OCI-LY1 (cell line): ENCODE measurements at regions not wholly inside any gene's neighbourhood (a gene's known extent, or its start where the extent isn't known, plus 50 kb on each side); places are given as distances from the start of the nearest gene placed in this dataset.
A peak's percentile ranks its signal among the peaks of the same experiment; 100 is the strongest.

Source experiments
- H2AFZ ChIP-seq: fragments of 200-600 bp; sonication (generic), shearing (Covaris generic); 2 replicates; pipeline ENCODE4 v1.6.0; 2014; ENCODE audit warnings: antibody characterized with exemption, mild to moderate bottlenecking, low read length
- H3F3A ChIP-seq: fragments of 200-600 bp; sonication (generic), shearing (Covaris generic); 2 replicates; pipeline ENCODE4 v1.6.0; 2014; ENCODE audit warnings: mild to moderate bottlenecking, antibody characterized with exemption, low read length, moderate library complexity; ENCODE audit not compliant: insufficient read depth
- H3K27ac ChIP-seq: fragments of 200-600 bp; sonication (generic); 2 replicates; pipeline ENCODE4 v1.5.1; 2014; ENCODE audit warnings: low read length, mixed run types, mild to moderate bottlenecking, low read depth; ENCODE audit not compliant: poor library complexity, severe bottlenecking
- H3K27me3 ChIP-seq: fragments of 200-600 bp; sonication (generic); 2 replicates; pipeline ENCODE4 v1.6.0; 2014; ENCODE audit warnings: antibody characterized with exemption, mild to moderate bottlenecking, low read length, moderate library complexity; ENCODE audit not compliant: insufficient read depth
- H3K36me3 ChIP-seq: fragments of 200-600 bp; sonication (generic); 2 replicates; pipeline ENCODE4 v1.6.1; 2014; ENCODE audit warnings: mild to moderate bottlenecking, antibody characterized with exemption, low read length, moderate library complexity, mixed read lengths; ENCODE audit not compliant: insufficient read depth
- H3K4me1 ChIP-seq: fragments of 200-600 bp; sonication (generic); 2 replicates; pipeline ENCODE4 v1.5.1; 2014; ENCODE audit warnings: mild to moderate bottlenecking, low read length, moderate library complexity; ENCODE audit not compliant: insufficient read depth, severe bottlenecking
- H3K4me2 ChIP-seq: fragments of 200-600 bp; sonication (generic), shearing (Covaris generic); 2 replicates; pipeline ENCODE4 v1.6.1; 2014; ENCODE audit warnings: low read length
- H3K4me3 ChIP-seq: fragments of 200-600 bp; sonication (generic); 2 replicates; pipeline ENCODE4 v1.5.1; 2014; ENCODE audit warnings: low read length, low read depth, mild to moderate bottlenecking, mixed read lengths; ENCODE audit not compliant: poor library complexity, severe bottlenecking
- H3K79me2 ChIP-seq: fragments of 200-600 bp; shearing (Covaris generic); 2 replicates; pipeline ENCODE4 v1.6.1; 2016; ENCODE audit warnings: mixed run types, low read length, mixed read lengths; ENCODE audit not compliant: insufficient read depth
- H3K9ac ChIP-seq: fragments of 200-600 bp; sonication (generic), shearing (Covaris generic); 2 replicates; pipeline ENCODE4 v1.6.1; 2014; ENCODE audit warnings: mild to moderate bottlenecking, low read length, mixed read lengths
- H3K9me2 ChIP-seq: fragments of 200-600 bp; sonication (generic), shearing (Covaris generic); 2 replicates; pipeline ENCODE4 v1.6.1; 2014; ENCODE audit warnings: low read depth, mild to moderate bottlenecking, low read length, mixed read lengths
- H3K9me3 ChIP-seq: fragments of 200-600 bp; shearing (Covaris generic); 2 replicates; pipeline ENCODE4 v1.6.1; 2014; ENCODE audit warnings: low read length, mixed read lengths
- H4K20me1 ChIP-seq: fragments of 200-600 bp; sonication (generic), shearing (Covaris generic); 2 replicates; pipeline ENCODE4 v1.6.0; 2016; ENCODE audit warnings: mild to moderate bottlenecking, low read length; ENCODE audit not compliant: insufficient read depth
- EZH2 ChIP-seq: fragments of 200-600 bp; sonication (generic), shearing (Covaris generic); IDR thresholded peaks from 2 replicates; pipeline ENCODE4 v1.8.0; 2017; ENCODE audit warnings: borderline replicate concordance, mixed run types, mild to moderate bottlenecking, antibody characterized with exemption, low read length, moderate library complexity, mixed read lengths
- TF ChIP-seq, protein P1 (sequence below): fragments of 200-600 bp; sonication (generic), shearing (Covaris generic); IDR thresholded peaks from 2 replicates; pipeline ENCODE4 v1.5.1; 2017; ENCODE audit warnings: mild to moderate bottlenecking, antibody characterized with exemption, low read length, moderate library complexity, mixed read lengths

DNA sequence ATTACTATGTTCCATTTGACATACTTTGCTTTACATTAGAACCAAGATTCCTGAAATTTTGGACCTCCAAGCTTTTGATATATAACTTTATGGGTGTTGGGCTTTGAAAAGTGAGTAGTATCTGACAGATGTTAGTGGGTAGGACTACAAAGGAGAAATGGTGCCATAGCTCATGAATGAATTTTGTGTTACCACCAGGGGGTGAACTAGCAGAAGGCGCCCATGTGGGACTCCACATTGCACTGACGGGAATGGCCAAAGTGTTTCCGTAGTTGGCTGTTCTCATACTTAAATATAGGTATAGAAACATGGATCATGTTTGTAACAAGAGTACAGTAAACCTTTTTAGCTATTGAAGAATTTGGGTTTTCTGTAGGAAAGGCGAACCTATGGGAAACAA, 337.5 kb downstream of the FLRT2 start:
- Histone ChIP-seq H3K36me3 (no peaks in the 10 kb centered on the region), H3K4me3 (no peak overlapping the region)

DNA sequence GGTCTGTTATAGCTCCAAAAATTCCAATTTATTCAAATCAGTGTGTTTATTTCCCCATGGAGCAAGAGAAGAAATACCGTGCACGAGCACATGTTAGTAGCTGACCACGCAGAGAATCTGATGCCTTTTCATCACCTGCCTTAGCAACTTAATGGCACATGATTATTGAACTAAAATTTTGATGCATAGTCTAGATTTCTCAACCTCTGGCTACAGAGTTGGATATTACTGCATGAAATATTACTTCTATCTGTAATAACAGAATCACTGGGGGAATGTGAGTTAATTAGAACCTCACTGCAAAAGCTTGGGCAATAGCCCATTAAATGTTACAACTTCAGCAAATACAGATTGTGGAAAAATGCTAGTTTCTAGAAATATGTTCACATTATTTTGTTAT, 335.8 kb downstream of the FLRT2 start:
- H3K27me3 ChIP-seq = no peaks in the 10 kb centered on the region
- no peaks in the 10 kb centered on the region for H3K9me2 ChIP-seq
- H3K27ac ChIP-seq = no peak overlapping the region
- H3K4me1 ChIP-seq = no peaks in the 10 kb centered on the region
- H3K4me2 ChIP-seq = no peak overlapping the region
- H3K9me3 ChIP-seq = no peaks in the 10 kb centered on the region
- TF ChIP-seq, protein P1, sequence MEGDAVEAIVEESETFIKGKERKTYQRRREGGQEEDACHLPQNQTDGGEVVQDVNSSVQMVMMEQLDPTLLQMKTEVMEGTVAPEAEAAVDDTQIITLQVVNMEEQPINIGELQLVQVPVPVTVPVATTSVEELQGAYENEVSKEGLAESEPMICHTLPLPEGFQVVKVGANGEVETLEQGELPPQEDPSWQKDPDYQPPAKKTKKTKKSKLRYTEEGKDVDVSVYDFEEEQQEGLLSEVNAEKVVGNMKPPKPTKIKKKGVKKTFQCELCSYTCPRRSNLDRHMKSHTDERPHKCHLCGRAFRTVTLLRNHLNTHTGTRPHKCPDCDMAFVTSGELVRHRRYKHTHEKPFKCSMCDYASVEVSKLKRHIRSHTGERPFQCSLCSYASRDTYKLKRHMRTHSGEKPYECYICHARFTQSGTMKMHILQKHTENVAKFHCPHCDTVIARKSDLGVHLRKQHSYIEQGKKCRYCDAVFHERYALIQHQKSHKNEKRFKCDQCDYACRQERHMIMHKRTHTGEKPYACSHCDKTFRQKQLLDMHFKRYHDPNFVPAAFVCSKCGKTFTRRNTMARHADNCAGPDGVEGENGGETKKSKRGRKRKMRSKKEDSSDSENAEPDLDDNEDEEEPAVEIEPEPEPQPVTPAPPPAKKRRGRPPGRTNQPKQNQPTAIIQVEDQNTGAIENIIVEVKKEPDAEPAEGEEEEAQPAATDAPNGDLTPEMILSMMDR = no peak
- no peak for TF ChIP-seq EZH2
- no peaks in the 10 kb centered on the region for H4K20me1 ChIP-seq
- H3F3A ChIP-seq = no peaks in the 10 kb centered on the region
- no peak overlapping the region for H3K4me3 ChIP-seq
- H2AFZ ChIP-seq = no peak overlapping the region
- H3K36me3 ChIP-seq = no peaks in the 10 kb centered on the region
- no peak overlapping the region for H3K9ac ChIP-seq
- H3K79me2 ChIP-seq = no peaks in the 10 kb centered on the region

More for the DNA sequence above, 337.5 kb downstream of the FLRT2 start:
- Histone ChIP-seq H3K27ac (no peak overlapping the region), H3K9ac (no peak overlapping the region), H3K27me3 (no peaks in the 10 kb centered on the region), H3K79me2 (no peaks in the 10 kb centered on the region), H2AFZ (no peak overlapping the region), H4K20me1 (no peaks in the 10 kb centered on the region), H3K9me3 (no peaks in the 10 kb centered on the region), H3K9me2 (no peaks in the 10 kb centered on the region), H3F3A (no peaks in the 10 kb centered on the region), H3K4me1 (no peaks in the 10 kb centered on the region), H3K4me2 (no peak overlapping the region)
- TF ChIP-seq, protein P1 = peak; percentile 40; the same call in 1 of the 2 replicates
- TF ChIP-seq EZH2 = no peak

DNA sequence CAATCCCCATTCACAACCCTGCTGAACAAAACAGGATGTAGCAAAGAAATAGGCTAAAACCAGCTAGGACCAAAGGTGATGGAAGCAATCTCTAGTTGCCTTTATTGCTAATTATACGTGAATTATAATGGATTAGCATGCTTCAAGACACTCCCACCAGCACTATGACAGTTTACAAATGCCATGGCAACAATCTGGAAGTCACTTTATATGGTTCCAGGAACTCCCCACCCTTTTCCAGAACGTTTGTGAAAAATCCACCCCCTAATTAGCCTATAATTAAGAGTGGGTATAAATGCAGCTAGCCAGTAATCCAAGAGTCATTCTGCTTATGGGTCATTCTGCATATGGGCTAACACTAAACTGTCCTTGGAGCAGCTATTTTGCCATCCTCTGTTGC, 328.7 kb downstream of the FLRT2 start:
- no peaks in the 10 kb centered on the region for H3K27me3 ChIP-seq
- no peaks in the 10 kb centered on the region for H3F3A ChIP-seq
- H3K9me2 ChIP-seq = no peaks in the 10 kb centered on the region
- no peaks in the 10 kb centered on the region for H4K20me1 ChIP-seq
- H3K9me3 ChIP-seq = no peaks in the 10 kb centered on the region
- no peak overlapping the region for H3K4me3 ChIP-seq
- TF ChIP-seq, protein P1 = no peak
- no peak for TF ChIP-seq EZH2
- H3K27ac ChIP-seq = no peak overlapping the region
- H3K36me3 ChIP-seq = no peaks in the 10 kb centered on the region
- H3K9ac ChIP-seq = no peak overlapping the region
- no peak overlapping the region for H3K4me2 ChIP-seq
- no peaks in the 10 kb centered on the region for H3K79me2 ChIP-seq
- no peaks in the 10 kb centered on the region for H3K4me1 ChIP-seq
- H2AFZ ChIP-seq = no peak overlapping the region
